ENCODE measurements at regions not wholly inside any gene's neighbourhood (a gene's known extent, or its start where the extent isn't known, plus 50 kb on each side); places are given as distances from the start of the nearest gene placed in this dataset.

DNA sequence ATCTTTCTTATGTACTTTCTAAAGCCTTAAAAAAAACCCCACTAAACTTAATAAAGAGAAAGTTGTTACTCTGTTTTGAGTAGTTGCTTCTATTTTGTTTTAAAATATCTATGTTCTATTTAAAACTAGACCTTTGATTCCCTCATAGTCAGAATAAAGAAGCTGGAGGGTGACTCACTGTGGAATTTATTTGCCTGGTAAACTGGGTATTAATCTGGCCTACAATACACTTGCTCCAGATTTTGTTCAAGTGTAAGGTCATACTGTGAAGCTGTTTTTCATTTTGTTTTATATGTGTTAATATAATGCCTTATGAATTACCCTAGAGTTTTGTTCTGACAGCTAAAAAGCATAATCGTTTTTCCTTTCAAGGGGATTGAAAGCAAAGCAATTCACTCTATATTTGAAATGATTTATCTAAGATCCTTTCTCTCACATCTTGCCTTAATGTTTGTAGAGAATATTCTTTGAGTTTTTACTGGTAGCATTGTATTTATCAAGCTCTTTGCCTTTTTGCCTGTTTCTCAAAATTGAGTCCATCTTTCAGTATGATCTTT is 277.4 kb upstream of the PITX2 start:
- DNase-seq, result no peak

DNA sequence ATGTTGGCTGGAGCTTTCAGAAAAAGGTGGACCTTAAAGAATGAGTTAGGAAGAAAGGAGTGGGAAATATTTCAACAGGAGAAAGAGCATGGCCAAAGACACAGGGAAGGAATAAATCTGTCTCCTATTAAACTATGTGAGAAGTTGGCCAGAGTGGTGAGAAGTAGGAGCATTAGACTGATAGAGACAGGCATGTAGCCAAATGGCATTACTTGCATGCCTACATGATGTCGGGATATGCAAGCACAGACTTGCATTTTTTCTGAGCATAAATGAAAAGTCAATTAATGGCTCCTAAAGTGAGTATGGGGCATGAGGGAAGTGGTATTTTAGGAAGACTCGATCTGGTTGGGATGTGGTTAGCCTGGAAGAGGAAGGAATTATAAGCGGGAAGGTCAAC is 279.6 kb upstream of the PITX2 start:
- no peak for DNase-seq

DNA sequence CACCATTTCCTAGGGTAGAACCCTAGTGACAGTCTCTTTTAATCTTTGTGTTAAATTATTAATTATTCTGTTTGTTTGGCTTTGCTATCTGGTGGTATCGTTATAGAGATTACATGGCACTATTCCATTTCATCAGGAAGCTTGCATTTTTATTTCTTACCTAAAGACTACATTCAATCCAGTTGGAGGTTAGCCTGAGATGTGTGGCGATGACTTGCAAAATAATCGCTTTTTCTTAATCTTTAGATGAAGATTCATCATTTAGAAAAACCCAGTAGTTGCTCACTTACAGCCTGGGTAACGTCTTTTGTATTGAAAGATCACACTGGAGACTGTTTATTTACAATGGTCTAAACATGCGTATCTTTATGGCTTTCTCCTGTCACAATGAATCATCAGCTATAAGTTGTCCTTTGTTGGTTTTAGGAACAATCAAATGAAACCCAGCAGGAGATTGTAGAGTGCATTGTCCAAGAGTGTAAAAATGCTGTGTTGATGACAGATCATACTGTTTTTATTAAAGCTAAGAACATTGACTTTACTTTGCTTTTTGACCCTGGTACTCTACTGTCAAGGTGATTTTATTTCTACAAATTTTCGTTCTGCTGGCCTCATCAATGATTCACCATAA is 281.7 kb upstream of the PITX2 start:
- DNase-seq, result no peak

DNA sequence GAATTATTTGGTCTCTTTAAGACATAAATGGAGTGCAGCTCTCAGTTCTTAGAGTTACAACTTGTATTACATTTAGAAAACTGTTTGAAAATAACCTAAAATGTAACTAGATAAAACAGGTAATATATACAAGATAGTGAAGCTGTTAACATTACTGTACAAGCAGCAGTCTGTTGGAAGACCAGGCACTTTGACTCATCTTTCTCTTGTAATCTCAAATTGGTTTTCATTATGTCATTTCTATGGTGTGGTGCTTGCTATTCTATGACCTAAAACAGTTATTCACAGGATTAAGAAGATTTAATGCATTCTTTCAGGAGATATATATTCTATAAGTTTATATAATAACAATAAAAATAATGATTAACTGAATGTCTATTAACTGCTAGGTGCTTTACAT is 282.5 kb upstream of the PITX2 start:
- DNase-seq, result no peak

DNA sequence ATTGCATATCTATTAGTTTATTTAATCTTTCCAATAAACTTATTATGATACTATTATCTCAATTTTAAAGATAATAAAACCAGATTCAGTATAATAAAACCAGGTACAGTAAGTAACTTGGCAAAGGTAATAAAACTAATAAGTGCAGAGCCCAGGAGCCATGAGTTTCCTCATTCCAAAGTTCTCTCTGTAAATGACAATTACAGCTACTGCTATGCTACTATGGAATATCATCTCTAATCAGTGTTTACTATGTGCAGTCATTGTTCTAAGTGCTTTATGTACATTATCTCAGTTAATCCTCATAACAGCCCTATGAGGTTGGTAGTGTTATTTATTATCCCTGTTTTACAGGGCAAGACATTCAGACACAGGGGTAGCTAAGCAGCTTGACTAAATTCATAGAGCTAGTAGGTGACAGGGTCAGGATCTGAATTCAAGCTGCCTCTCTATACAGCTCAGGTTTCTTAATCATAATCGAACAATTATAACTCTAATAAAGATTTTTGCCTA is 285.0 kb upstream of the PITX2 start:
- no peak for DNase-seq

DNA sequence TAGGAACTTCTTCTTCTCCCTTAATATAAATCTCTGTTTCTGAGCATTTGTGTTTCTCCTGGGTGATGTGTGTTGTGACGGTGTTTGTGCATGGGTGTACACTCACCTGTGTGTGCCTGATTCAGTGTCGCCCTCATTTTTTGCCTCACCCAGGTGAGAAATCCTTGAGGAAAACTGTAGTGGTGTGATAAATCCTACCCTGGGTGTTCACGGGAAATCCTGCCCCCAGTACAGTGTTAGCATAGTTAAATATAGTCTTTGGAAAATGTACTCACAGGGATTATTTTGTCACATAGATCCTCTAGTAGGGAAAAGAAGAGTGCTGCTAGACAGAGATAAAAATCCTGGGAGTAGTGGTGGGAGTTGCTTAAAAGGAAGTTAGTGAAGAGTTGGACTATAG is 291.9 kb upstream of the PITX2 start:
- DNase-seq, result no peak

DNA sequence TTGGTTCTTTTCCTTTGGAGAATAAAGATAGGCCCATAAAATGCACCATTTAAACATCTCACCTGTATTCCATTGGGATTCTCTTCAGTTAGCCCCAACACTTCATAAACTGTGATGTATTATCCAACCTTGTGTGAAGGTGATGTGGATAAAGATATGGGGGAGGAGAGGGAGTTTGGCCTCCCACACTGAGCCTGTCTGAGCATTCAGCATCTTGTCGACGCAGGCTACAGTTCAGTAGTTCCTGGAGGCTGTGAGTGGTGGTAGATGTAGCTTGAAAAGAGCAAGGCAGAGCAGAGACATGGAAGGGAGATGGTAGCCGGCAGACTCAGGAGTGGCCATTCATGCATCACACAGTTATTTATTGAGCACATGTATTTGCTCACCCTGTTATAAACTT is 292.4 kb upstream of the PITX2 start:
- DNase-seq, result peak; percentile 2

DNA sequence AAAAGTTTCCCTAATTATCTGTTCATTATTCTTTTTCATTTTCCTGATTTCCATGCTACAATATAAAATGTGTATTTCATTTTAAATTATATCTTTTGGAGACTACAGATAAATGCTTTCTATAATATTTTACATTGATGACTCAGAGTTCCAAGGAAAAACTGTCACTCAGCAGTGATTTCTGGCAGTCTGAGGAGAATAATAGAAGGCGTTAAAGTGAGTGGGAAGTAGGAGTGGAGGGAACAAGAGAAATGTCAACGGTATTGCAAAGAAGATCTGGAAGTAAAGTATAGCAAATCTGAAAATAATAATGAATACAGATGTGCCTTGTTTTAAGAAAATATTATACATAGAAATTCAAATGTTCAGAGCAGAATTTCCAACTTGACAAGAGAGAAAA is 293.6 kb upstream of the PITX2 start:
- no peak for DNase-seq

DNA sequence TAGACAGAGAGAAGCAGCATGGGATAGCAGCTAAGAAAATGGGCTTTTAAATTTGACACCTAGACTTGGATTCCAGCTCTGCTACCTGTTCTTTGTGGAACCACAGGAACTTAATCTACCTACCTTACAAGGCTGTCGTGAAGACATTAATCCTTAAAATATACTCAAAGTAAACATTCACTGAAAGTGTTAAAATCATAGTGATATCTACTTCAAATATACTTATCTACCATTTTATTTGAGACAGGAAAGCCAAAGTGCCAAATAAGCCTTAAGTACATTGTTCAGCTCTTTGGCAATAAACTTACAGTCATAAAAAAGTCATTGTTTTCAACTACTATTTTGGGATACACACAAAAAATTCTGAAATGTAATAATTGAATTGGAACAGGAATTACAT is 295.0 kb upstream of the PITX2 start:
- no peak for DNase-seq

DNA sequence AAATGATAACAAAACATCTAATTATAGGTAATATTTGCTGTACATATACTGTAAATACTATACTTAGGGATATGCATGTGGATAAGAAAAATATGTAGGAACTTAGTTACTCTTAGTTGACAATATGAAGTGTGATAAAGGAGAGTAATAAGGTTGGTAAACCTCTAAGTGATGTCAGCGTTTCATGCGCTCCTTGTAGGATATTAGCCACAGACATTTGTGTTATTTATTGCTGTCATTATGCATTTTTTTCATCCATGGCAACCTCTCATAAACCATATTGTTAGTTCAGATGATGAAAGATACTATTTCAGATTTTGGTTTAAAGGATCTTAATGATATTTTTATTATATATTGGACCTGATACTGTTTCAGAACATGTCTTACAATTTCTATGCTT is 298.1 kb upstream of the PITX2 start:
- no peak for DNase-seq

DNA sequence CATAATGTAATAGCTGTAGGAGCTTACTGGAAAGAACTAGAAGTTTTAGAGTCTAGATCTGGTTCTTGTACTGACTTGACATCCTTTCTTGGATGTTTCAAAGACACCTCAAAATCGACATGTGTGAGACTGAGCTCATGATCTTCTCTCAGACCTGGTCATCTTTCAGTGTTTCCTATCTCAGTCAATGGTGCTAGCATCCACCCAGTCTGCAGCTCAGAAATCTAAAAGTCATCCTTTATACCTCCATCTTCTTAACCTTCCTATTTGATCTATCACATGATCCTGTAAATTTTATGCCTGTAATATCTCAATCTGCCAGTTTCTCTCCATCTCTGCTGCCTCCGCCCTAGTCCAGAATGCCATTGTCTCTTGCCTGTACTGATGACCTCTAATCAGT is 301.9 kb upstream of the PITX2 start:
- DNase-seq, result no peak

DNA sequence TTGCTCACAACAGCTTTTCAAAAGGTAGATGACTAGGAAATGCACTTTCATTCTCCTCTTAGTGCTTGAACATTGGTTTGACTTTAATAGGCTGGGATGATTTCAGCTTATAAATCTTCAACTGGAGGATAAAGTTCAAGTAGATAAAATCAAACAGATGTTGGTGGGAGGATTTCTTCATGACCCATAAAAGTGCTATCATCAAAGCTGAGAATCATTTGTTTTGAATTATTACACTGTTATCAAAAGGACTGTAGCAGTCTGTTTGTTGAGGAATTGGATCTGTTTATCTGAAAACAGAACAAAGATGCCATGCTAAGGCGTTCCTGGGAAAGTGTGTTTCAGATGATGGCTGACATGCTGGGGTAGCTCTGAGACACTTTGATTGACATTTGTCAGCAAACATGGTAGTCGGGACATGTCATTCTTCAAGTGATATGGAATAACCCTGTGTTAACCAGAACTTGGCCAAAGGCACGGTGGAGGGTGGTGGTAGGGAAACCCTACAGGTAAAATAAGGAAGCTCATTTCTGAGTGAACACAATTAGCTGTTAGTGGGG is 304.0 kb upstream of the PITX2 start:
- no peak for DNase-seq

DNA sequence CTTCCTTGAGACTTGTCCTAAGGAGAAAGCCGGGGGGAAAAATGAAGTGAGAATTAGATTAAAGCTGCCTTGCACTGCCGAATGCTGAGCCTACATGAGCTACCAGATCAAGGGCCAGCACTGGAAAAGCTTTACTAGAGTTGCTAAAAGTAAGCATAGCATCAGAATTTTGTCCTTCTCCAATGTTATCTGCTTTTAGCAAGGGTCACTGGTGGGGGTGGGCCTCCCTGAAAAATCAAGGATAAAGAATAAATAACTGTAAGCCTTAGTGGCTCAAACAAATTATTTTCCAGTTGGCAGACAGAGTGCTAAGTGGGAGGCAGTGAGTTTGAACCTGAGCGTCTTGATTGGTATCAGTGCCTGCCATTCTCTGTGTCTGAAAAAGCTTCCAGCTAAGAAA is 310.5 kb upstream of the PITX2 start:
- DNase-seq, result no peak

DNA sequence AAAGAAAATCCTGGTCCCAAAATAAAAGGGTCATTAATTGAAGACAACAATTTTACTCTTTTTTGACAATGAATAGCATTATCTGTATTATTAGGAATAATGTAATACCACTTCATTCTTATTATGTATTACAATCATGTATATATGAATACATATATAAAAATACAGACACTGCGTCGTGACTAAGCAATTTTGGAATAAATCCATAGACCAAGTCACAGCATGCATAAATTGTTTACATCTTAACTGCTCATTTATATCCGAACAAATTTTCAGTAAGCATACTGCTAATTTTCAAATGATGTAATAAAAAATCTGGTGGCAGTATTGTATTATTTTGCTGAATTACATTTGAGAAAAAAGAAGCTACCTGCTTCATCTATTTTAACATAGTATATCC is 321.6 kb upstream of the PITX2 start:
- no peak for DNase-seq

DNA sequence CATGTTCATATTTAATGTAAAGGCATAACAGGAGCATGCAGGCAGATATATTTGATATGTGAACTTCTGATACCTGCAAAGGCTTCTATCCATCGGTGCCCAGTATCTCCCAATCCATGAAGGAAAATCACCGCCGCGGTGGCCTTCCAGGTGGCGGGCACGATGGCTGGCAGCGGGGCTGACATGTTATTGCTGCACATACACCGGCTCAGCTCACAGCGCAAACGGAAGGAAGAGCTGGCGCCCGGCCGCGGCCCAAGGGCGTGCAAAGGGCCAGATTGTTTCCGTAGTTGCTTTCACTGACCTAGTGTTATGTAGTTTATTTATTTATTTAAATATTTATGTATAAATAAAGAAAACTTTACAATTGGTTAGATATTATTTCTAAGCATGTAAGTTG is 322.7 kb upstream of the PITX2 start:
- no peak for DNase-seq

DNA sequence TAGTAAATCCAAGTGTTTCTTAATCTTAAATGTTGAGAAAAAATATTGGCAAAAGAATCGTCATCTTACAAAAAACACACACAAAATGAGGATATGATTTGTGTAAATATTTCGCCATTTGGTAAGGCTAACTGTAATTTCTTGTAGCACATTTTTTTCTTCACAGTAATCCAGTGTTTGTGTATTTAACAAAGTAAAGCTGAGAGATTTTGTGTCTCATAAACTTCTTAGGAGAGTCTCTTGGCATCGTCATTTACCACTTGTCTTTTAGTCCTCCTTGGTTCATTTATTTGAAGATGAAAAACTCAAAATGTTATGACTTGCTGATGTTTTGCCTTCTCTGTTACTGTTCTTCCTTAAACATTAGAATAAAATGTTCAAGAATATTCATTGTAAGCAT is 326.7 kb upstream of the PITX2 start:
- DNase-seq, result no peak

DNA sequence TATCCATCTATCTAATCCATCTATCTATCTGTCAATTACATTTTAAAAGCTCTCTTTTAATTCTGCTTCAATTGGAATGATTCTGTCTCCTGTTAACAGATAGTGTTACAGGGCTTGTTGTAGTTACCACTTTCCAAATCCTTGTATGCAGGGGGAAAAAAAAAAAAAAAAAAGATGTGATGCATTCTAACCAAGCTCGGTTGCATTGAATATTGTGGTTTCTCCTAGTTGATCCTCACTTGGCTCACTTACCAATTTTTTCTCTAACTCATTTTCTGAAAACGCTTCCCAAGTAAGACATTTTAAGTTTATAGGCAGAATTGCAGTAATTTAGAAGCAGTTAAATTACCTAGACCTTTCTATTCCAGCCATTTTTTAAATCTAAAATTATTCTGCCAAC is 327.9 kb upstream of the PITX2 start:
- DNase-seq, result no peak

DNA sequence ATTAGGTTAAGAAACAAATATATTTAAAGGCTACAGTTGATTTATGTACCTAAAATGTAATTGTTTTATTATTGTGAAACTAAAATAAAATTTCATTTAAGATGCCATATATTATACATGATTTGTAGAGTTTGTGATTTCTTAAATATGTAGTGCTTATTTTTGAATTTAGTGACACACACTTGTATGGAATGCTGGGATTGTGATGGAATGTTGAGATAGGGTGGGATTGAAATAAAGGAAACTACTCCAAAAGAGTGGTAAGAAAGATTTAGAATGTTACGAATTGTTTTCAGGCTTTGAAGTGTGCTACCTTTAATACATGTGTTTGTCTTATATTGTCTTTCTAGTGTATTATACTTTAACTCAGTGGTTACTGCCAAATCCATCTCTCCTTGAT is 330.3 kb upstream of the PITX2 start:
- DNase-seq, result no peak

DNA sequence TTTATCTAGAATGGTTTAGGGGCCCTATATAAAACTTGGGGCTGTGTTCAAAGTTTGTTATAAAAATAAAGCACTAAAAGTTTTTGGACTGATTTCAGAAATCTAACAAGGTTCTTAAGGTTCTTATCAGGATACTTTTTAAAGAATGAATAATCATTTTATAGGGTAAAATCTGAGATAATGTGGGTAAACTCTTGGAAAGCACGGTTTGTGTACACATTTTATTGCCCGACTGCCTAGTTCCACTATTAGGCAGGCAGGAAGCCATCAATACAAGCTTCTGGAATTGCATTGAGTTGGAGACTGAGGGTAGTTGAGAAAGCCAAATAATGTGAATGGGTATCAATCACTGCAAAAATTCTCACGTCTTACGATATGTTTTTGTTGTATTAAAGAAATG is 331.0 kb upstream of the PITX2 start:
- no peak for DNase-seq

DNA sequence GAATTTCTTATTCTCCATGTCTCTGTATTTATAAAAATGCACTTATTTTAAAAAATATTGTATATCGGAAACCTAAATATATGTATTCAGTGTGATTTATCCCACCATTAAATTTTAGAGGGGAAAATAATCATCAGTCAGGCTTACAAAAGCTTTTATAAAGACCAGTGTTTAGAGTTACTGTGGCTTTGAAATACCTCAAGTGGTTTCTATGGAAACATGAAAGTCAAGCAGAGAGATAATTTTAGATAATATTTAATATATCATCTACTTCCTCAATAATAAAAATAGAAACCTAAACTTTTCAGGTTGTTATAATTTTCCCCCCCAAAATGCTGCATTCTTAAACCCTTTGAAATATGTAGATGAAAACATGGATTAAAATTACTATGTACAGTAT is 332.9 kb upstream of the PITX2 start:
- no peak for DNase-seq

DNA sequence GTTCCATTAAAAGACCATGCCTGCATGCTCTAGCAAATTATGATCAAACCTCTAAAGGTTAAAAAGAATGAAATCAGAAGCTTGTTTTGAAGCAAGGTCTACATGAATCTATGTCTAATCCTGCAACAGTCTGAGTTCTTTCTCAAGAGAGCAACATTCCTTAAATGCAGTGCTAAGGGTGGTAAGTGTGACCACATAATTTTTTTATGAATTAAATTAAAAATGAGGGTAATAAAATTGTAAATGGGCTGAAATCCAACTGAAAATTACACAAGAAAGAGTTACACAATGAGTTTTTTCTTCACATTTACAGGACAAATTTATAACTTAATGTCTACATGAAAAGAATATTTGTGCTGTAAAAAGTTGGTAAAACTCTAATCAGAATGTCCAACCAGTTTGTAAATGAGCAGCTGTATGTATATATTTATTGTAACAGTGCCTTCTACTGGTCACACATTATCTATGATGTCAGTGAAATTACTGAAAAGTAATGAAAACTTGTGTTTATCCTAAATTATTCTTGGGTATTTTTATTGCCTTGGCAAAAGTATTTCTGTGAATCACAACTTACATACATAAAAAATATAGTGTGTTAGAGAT is 336.3 kb upstream of the PITX2 start:
- peak; percentile 30 for DNase-seq

DNA sequence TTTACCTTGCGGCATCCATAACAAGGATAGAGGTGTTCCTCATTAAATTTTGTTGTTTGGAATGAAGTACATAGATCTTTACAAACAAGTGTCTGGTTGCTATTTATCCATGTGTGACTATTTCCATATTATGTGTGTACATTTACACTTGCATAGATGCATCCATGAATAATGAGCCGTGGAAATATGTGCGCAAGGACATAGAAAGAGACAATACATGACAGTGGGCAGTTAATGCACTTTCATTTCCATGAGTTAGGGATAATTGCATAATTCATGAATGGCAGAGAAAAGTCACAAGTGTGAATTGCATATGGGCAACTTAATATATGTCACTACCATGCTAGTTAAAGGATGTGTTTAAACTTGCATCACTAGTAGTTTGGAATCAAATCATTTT is 338.2 kb upstream of the PITX2 start:
- DNase-seq, result no peak

DNA sequence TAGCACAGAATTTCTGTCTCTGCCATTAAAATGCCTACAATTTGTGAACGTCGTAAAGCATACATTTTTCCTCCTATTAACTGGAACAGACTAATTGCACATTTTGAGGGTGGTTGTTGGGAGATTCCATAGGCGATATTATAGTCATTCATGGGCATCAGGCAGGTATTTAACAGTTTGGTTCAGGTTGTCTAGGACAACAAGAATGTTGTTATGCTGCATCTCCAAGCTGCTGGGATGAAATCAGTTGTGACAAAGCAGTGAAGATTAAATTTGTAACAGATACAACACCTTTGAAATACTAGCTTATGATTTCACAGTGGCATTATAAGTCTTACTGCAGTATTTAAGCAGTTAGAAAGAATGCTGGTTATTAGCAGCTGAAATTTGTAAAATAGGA is 339.7 kb upstream of the PITX2 start:
- no peak for DNase-seq

DNA sequence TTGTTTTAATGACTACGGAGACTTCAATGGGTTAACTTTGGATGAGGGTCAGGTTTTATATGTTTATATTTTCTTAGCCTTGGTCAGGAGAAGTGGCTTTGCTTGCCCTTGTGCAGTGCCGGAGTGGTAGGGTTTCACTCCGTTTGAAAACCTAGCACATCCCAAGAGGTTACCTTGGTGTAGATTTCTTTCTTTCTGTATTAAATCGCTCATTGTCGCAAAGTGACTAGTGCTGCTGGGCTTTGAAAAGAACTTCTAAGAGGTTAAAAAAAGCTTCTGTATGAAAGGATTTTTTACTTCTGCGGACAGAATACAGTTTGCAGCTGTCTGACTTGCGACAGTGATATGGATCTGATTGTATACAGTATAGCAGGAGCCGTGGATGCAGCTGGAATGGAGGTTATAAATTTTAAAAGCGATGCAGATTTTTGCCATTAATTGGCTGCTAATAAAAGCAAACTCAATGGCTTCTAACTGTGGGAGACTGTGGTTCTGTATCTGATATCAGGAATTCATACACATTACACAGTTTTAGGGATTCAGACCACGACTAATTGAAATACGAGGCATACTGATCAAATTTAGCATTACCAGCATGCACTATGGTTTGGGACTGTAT is 340.9 kb upstream of the PITX2 start:
- DNase-seq, result no peak

Measured in kidney glomerular epithelial cell (primary cell).